Body of pancreas (tissue), 4 donors: ENCODE measurements at regions not wholly inside any gene's neighbourhood (a gene's known extent, or its start where the extent isn't known, plus 50 kb on each side); places are given as distances from the start of the nearest gene placed in this dataset.

Source experiments
- POLR2A ChIP-seq, 3 donors: fragments of 450-650 bp; IDR thresholded peaks; one replicate each; pipeline ENCODE4 v1.6.1; 2016; ENCODE audit warnings: antibody characterized with exemption in 3 of 3, mild to moderate bottlenecking in 2 of 3
- TF ChIP-seq, protein P1 (sequence below), 7 experiments: fragments of 450-650 bp in 4 of 7; fragments of 200-600 bp in 3 of 7; sonication (generic) in 3 of 7; IDR thresholded peaks; one replicate each; pipeline ENCODE4 v1.5.1; 2016 to 2019; ENCODE audit warnings: antibody characterized with exemption in 7 of 7

DNA sequence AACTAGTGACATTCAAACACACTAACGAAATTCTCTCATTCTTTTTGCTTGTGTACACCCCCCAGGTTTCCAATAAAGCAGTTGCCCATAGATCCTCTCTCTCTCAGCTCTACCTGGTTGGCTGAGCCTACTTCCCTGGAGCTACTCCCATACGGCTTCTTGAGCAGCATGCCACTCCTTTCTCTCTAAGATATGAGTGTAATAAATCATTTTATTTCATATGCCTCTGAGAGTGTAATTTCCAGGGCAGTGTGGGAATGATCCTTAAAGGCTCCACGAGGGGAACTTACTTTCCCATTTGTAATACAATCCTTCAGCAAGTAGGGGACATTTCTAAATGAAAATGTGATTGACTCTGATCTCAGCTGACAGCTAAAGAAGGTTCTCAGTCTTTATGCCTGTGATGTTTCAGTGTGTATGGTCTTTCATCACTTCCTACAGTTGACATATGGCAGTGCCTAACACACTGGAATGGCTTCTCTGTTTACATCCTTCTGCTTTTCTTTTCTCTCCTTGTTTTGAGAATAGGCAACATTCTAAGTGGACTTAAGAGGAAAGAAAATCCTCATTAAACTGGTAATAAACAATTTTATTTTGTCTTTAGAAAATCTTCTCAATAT is 1194.3 kb upstream of the CDH8 start:
- TF ChIP-seq POLR2A (IDR thresholded peaks at IDR 0.05), result no peak
- TF ChIP-seq, protein P1, sequence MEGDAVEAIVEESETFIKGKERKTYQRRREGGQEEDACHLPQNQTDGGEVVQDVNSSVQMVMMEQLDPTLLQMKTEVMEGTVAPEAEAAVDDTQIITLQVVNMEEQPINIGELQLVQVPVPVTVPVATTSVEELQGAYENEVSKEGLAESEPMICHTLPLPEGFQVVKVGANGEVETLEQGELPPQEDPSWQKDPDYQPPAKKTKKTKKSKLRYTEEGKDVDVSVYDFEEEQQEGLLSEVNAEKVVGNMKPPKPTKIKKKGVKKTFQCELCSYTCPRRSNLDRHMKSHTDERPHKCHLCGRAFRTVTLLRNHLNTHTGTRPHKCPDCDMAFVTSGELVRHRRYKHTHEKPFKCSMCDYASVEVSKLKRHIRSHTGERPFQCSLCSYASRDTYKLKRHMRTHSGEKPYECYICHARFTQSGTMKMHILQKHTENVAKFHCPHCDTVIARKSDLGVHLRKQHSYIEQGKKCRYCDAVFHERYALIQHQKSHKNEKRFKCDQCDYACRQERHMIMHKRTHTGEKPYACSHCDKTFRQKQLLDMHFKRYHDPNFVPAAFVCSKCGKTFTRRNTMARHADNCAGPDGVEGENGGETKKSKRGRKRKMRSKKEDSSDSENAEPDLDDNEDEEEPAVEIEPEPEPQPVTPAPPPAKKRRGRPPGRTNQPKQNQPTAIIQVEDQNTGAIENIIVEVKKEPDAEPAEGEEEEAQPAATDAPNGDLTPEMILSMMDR (IDR thresholded peaks at IDR 0.05), result no peak
